Bronchial epithelial cell (primary cell): ENCODE measurements at regions not wholly inside any gene's neighbourhood (a gene's known extent, or its start where the extent isn't known, plus 50 kb on each side); places are given as distances from the start of the nearest gene placed in this dataset.

ENCODE experiments used
- DNase-seq: peaks from one replicate; pipeline ENCODE4 v3.0.0-alpha.2; 2010; ENCODE audit warnings: low read depth
- FAIRE-seq: peaks from 2 replicates; lab custom pipeline; 2011; peaks lifted over from hg19 to GRCh38; lab: Jason Lieb, UNC
- H3K27me3 ChIP-seq: 2 replicates; pipeline ENCODE4 v1.5.1; 2011; ENCODE audit warnings: low read length; ENCODE audit not compliant: control insufficient read depth, insufficient read depth
- H3K36me3 ChIP-seq: 2 replicates; pipeline ENCODE4 v1.5.1; 2011; ENCODE audit warnings: low read length; ENCODE audit not compliant: control insufficient read depth, insufficient read depth
- H3K4me3 ChIP-seq: 2 replicates; pipeline ENCODE4 v1.5.1; 2011; ENCODE audit warnings: mild to moderate bottlenecking, low read depth, low read length, control low read depth
- CTCF ChIP-seq: IDR thresholded peaks from 2 replicates; pipeline ENCODE4 v1.5.1; 2011; ENCODE audit warnings: mild to moderate bottlenecking, moderate library complexity, low read length, control low read depth, inconsistent platforms; ENCODE audit not compliant: insufficient read depth, severe bottlenecking

- FAIRE-seq, result no peak
These were observed 153.7 kb upstream of the GYPA start for GRCh38 chr4:144294211-144294610.

GRCh38 chr4:144295286-144295995 lies 154.9 kb upstream of the GYPA start:
- DNase-seq, result peak; percentile 88
- no peak for TF ChIP-seq CTCF
- Histone ChIP-seq H3K36me3 (no peaks in the 10 kb centered on the region), H3K4me3 (no peak overlapping the region), H3K27me3 (no peaks in the 10 kb centered on the region)
- no peak for FAIRE-seq

More at GRCh38 chr4:144294211-144294610, 153.7 kb upstream of the GYPA start:
- H3K4me3 ChIP-seq, result no peak overlapping the region
- no peak for TF ChIP-seq CTCF
- peak; percentile 73 for DNase-seq
- no peaks in the 10 kb centered on the region for H3K36me3 ChIP-seq
- H3K27me3 ChIP-seq, result no peaks in the 10 kb centered on the region

- H3K36me3 ChIP-seq, result no peaks in the 10 kb centered on the region
- no peak overlapping the region for H3K4me3 ChIP-seq
- no peak for DNase-seq
- H3K27me3 ChIP-seq, result no peaks in the 10 kb centered on the region
- FAIRE-seq, result no peak
- no peak for TF ChIP-seq CTCF
These were observed 156.4 kb upstream of the GYPA start for GRCh38 chr4:144296941-144297340.

GRCh38 chr4:144298519-144298918 lies 158.0 kb upstream of the GYPA start:
- FAIRE-seq (no peak), DNase-seq (no peak)
- no peak for TF ChIP-seq CTCF
- H3K36me3 ChIP-seq, result no peaks in the 10 kb centered on the region
- H3K4me3 ChIP-seq, result no peak overlapping the region
- H3K27me3 ChIP-seq, result no peaks in the 10 kb centered on the region

- H3K27me3 ChIP-seq, result no peaks in the 10 kb centered on the region
- TF ChIP-seq CTCF, result no peak
- H3K4me3 ChIP-seq, result no peak overlapping the region
- DNase-seq (peak; percentile 67), FAIRE-seq (no peak)
- H3K36me3 ChIP-seq, result no peaks in the 10 kb centered on the region
These were observed 160.1 kb upstream of the GYPA start for GRCh38 chr4:144300616-144301015.
